SK-N-MC (cell line): ENCODE measurements at regions not wholly inside any gene's neighbourhood (a gene's known extent, or its start where the extent isn't known, plus 50 kb on each side); places are given as distances from the start of the nearest gene placed in this dataset.

Experiments used
- DNase-seq: peaks from one replicate; pipeline ENCODE4 v3.0.0-alpha.2; 2011; ENCODE audit warnings: low read depth, low spot score
- H3K27ac ChIP-seq: fragments of 200-600 bp; sonication (generic); 2 replicates; pipeline ENCODE4 v1.5.1; 2016; ENCODE audit warnings: mixed run types
- H3K36me3 ChIP-seq: fragments of 200-600 bp; sonication (generic); 2 replicates; pipeline ENCODE4 v1.6.1; 2017; ENCODE audit warnings: antibody characterized with exemption, low read length, mixed read lengths; ENCODE audit not compliant: insufficient read depth
- H3K4me3 ChIP-seq: fragments of 200-600 bp; sonication (generic); 2 replicates; pipeline ENCODE4 v1.5.1; 2016
- H3K9ac ChIP-seq: fragments of 200-600 bp; sonication (generic); 2 replicates; pipeline ENCODE4 v1.8.0; 2017; ENCODE audit warnings: mixed run types, mixed read lengths; ENCODE audit not compliant: insufficient read length
- H3K9me3 ChIP-seq: fragments of 200-600 bp; sonication (generic); 2 replicates; pipeline ENCODE4 v1.6.1; 2017; ENCODE audit warnings: low read depth, mild to moderate bottlenecking, antibody characterized with exemption, low read length, moderate library complexity, mixed read lengths
- EZH2 ChIP-seq: fragments of 200-600 bp; sonication (generic); IDR thresholded peaks from one replicate; pipeline ENCODE4 v1.6.1; 2017; ENCODE audit warnings: antibody characterized with exemption
- FOXP2 ChIP-seq: optimal IDR thresholded peaks from 2 replicates; pipeline ENCODE3; 2011; ENCODE audit warnings: mild to moderate bottlenecking, moderate library complexity; ENCODE audit not compliant: insufficient read depth; ENCODE audit errors: extremely low read length, control extremely low read depth
- POLR2AphosphoS5 ChIP-seq: IDR thresholded peaks from 2 replicates; pipeline ENCODE4 v1.6.1; 2012; ENCODE audit warnings: mild to moderate bottlenecking, low read depth, low read length, borderline replicate concordance

DNA sequence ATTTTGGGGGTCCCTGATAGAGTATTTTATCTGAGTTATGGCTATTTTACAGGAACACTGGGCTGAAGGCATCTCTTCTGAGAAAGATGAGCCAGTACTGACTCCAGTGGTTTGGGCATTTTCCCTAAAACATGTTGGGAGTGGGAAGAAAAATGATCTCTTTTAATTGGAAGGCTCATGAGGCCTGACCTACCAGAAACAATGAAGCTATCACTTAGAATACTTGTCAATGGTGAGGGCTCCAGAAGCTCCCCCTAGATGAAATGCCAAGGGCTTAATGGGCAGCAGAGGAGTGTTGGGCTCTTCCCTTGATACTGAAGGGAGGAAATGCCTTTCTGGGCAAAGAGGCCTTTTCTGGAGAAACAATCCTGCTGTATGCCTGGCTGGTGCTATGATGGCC is 63.5 kb upstream of the BDNF start:
- DNase-seq: no peak
- Histone ChIP-seq H3K9me3 (no peaks in the 10 kb centered on the region), H3K4me3 (no peak overlapping the region), H3K27ac (no peak overlapping the region), H3K36me3 (no peaks in the 10 kb centered on the region), H3K9ac (no peak overlapping the region)
- no peak for TF ChIP-seq POLR2AphosphoS5
- no peak for TF ChIP-seq EZH2
- TF ChIP-seq FOXP2: no peak

DNA sequence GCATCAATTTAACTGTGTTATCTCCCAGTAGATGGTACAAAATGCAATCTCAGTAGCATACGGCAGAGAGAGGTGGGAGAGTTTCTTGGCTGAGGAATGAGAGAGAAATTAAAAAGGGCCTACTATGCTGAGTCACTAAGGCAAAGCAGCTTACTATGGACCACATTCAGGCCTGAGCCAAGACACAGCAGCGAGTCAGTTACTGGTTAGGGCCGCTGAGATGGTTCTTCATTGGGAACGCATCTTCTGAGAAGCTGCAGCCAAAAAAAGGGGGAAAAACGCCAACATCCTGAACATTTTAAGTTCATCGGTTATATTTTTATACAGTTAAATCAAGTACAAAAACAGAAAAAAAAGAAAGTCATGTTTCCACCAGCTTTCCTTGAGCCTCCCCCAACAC is 61.1 kb upstream of the BDNF start:
- DNase-seq: no peak

DNA sequence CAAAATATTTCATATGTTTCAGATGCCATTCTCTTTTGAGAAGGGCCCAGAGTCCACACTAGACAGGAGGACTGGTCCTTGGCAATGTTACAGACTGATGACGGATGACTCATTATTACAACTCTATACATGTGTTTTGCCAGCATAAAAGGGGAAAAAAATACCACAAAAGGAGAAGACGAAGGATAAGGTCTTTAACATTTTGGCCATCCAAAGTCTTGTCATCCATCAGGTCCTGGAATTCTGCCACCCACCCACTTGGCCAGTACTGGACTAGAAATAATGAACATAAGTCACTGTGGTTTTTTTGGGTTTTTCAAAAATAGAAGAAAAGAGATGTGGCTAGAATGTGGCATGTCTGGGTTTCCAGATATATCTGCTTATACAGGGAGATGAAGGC is 57.7 kb upstream of the BDNF start:
- DNase-seq: no peak
- TF ChIP-seq EZH2: no peak
- no peak for TF ChIP-seq FOXP2
- TF ChIP-seq POLR2AphosphoS5: no peak

More for the DNA sequence above, 61.1 kb upstream of the BDNF start:
- no peaks in the 10 kb centered on the region for H3K36me3 ChIP-seq
- TF ChIP-seq FOXP2 (no peak), EZH2 (no peak), POLR2AphosphoS5 (no peak)
- H3K27ac ChIP-seq: no peak overlapping the region
- H3K9me3 ChIP-seq: no peaks in the 10 kb centered on the region
- H3K4me3 ChIP-seq: no peak overlapping the region
- no peak overlapping the region for H3K9ac ChIP-seq

DNA sequence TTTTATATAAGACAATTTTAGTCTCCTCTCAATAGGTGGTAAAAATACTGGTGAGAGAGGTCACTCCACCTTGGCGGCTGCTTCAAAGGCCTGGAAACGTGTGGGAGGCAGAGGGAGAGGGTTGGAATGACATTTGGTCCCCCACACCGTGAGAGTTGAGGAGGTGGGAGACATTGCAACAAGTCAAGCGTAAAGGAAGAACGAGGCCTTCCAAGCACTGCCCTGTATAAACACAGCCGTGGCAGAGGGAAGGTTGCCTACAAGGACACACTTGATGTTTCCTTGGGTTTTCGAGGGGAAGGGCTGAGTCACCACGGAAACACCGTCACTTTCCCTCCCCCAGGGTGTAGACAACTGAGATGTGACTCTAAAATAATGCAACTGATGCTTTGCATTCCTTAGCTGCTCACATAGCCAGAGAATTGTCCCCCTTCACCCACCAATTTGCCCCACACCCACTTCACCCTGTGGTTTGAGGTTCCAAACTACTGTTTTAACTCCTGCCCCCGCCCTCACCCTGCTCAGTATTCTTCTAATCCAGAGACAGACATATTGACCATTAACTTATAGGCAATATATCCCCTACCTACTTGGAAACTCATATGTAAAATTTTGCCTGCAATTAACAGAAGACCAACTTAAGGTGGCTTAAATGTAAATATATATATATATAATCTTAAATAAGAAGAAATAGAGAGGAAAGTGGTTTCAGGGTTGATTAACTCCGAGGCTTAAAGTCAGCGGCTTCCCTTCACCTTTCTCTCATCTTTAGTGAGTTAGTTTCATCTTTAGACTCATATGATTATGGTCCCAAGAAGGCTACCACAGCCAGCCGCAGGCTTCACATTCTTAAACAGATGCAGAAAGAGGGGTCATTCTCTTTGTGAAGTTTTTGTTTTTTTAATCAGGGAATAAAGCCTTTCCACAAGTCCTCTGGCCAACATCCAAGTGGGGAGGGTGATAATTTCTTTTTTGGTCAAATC is 54.1 kb upstream of the BDNF start:
- no peaks in the 10 kb centered on the region for H3K36me3 ChIP-seq
- TF ChIP-seq FOXP2 (no peak), POLR2AphosphoS5 (no peak), EZH2 (no peak)
- DNase-seq: no peak
- no peak overlapping the region for H3K27ac ChIP-seq
- H3K9ac ChIP-seq: no peak overlapping the region
- no peak overlapping the region for H3K4me3 ChIP-seq
- no peaks in the 10 kb centered on the region for H3K9me3 ChIP-seq

More for the DNA sequence above, 57.7 kb upstream of the BDNF start:
- Histone ChIP-seq H3K36me3 (no peaks in the 10 kb centered on the region), H3K4me3 (no peak overlapping the region), H3K9me3 (no peaks in the 10 kb centered on the region), H3K27ac (no peak overlapping the region), H3K9ac (no peak overlapping the region)
